ENCODE measurements at regions not wholly inside any gene's neighbourhood (a gene's known extent, or its start where the extent isn't known, plus 50 kb on each side); places are given as distances from the start of the nearest gene placed in this dataset.
A peak's percentile ranks its signal among the peaks of the same experiment; 100 is the strongest.

GRCh38 chr3:464255-464654, 267.7 kb downstream of the CHL1 start:
- TF ChIP-seq EP300 (IDR thresholded peaks at IDR 0.05; ENCODE audit: low read depth) (no peak), POLR2AphosphoS5 (IDR thresholded peaks at IDR 0.05) (no peak), POLR2A (IDR thresholded peaks at IDR 0.05) (no peak)
- 48 to 50% methylated on average over 2 to 3 of the region's 3 CpGs for WGBS, 2 donors (ENCODE audit: low coverage in 1 of 2)
- in situ Hi-C loops (cut with MboI; ENCODE audit: low pct_ligation_motif_present in 1 of 4, low pct_unique_long_range_greater_than_20kb in 1 of 4, low sequenced_read_pairs in 3 of 4) = no loop called here

GRCh38 chr3:468172-468571, 271.6 kb downstream of the CHL1 start:
- WGBS, 2 donors (ENCODE audit: low coverage in 1 of 2) = 34% methylated on average over 5 of the region's 5 CpGs
- intact Hi-C loops (cut with DNase I; ENCODE audit: low total_unique reads) (no loop called here), in situ Hi-C loops (cut with MboI; ENCODE audit: low pct_ligation_motif_present in 1 of 4, low pct_unique_long_range_greater_than_20kb in 1 of 4, low sequenced_read_pairs in 3 of 4) (no loop called here)
- Histone ChIP-seq H3K36me3 (no peaks in the 10 kb centered on the region), H3K4me3 (no peak overlapping the region), H3K27ac (no peak overlapping the region), H3K27me3 (no peaks in the 10 kb centered on the region), H3K9me3 (no peaks in the 10 kb centered on the region), H3K4me1 (no peaks in the 10 kb centered on the region)
- no peak for DNase-seq
- no peak for TF ChIP-seq EP300 (IDR thresholded peaks at IDR 0.05; ENCODE audit: low read depth)
- peak in 1 of 5 experiments; percentile 18 for TF ChIP-seq CTCF (IDR thresholded peaks at IDR 0.05)

More at GRCh38 chr3:464255-464654, 267.7 kb downstream of the CHL1 start:
- intact Hi-C loops (cut with DNase I; ENCODE audit: low total_unique reads) = no loop called here
- Histone ChIP-seq H3K36me3 (no peaks in the 10 kb centered on the region), H3K27me3 (no peaks in the 10 kb centered on the region), H3K4me3 (no peak overlapping the region), H3K9me3 (no peaks in the 10 kb centered on the region), H3K4me1 (no peaks in the 10 kb centered on the region), H3K27ac (no peak overlapping the region)
- DNase-seq = no peak

DNA sequence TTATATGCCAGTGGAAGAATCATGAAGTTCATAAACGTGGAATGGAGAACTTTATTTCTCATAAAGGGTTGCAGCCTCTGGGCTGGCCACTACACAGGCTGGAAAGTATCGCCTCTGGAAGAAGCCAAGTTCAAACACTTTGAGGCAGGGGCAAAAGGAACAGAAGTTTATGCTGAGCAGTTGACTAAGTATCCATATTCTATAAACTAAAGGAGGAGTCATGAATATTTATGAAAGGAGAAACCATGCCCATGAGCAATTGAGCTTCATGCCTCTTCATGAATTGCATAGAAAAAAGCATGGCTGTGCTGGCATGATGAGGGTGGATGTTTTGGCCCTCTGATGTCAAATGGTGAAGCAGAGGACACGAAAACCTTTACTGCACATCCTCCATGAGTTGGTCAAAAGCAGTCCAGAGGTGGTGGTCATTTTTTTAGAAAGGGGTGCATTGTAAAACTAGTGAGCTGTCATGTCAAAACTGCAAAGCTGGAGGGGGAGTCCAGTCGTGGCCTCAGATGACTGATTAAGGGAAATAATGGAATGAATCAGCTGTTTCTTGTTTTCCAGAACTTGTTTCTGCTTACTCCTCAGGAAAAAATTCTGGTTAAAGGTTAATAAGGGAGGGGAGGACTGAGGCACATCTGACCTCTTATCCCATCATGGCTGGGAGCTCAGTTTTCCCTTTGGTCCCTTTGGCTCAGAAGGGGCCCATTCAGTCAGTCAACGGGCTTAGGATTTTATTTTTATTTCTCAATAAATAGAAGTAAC, 276.7 kb downstream of the CHL1 start:
- intact Hi-C loops (cut with DNase I; ENCODE audit: low total_unique reads) = loop anchor here (5.0 kb wide), 1 partner anchor 1354 kb away; no protein-coding TSS in a partner anchor
- WGBS, 2 donors (ENCODE audit: low coverage in 1 of 2) = 51 to 55% methylated on average over 5 of the region's 5 CpGs
- in situ Hi-C loops (cut with MboI; ENCODE audit: low pct_ligation_motif_present in 1 of 4, low pct_unique_long_range_greater_than_20kb in 1 of 4, low sequenced_read_pairs in 3 of 4) = no loop called here
- DNase-seq = no peak
- H3K27ac ChIP-seq = no peak overlapping the region
- no peaks in the 10 kb centered on the region for H3K4me1 ChIP-seq
- no peak for TF ChIP-seq POLR2A (IDR thresholded peaks at IDR 0.05)
- no peak for TF ChIP-seq EP300 (IDR thresholded peaks at IDR 0.05; ENCODE audit: low read depth)
- TF ChIP-seq CTCF (IDR thresholded peaks at IDR 0.05) = no peak
- TF ChIP-seq POLR2AphosphoS5 (IDR thresholded peaks at IDR 0.05) = no peak
- peaks cover 0 to 2% of the 10 kb centered on the region in 2 donors for H3K9me3 ChIP-seq
- H3K27me3 ChIP-seq = no peaks in the 10 kb centered on the region
- no peaks in the 10 kb centered on the region for H3K36me3 ChIP-seq
- no peak overlapping the region for H3K4me3 ChIP-seq

DNA sequence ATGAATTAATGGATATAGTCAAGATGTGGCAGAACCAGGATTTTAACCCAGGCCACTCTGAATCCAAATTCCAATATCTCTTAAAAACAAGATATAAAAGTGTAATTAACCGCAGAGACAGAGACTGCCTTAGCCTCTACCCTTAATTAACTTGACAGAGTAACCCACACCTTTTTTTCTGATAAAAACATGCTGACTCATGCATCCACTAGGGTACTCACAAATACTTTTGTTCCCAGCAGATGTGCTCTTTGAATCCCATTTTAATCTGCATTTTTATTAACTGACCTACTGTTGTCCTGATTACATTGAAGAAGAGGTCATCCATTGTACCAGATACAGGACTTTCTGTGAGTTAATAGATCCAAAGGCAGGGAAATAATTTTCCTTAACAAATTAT, 278.3 kb downstream of the CHL1 start:
- TF ChIP-seq EP300 (IDR thresholded peaks at IDR 0.05; ENCODE audit: low read depth) (no peak), CTCF (IDR thresholded peaks at IDR 0.05) (no peak), POLR2A (IDR thresholded peaks at IDR 0.05) (no peak), POLR2AphosphoS5 (IDR thresholded peaks at IDR 0.05) (no peak)

More for the DNA sequence above, 278.3 kb downstream of the CHL1 start:
- intact Hi-C loops (cut with DNase I; ENCODE audit: low total_unique reads) = loop anchor here (5.0 kb wide), 1 partner anchor 1352 kb away; no protein-coding TSS in a partner anchor
- peaks cover 0 to 2% of the 10 kb centered on the region in 2 donors for H3K9me3 ChIP-seq
- no peaks in the 10 kb centered on the region for H3K27me3 ChIP-seq
- in situ Hi-C loops (cut with MboI; ENCODE audit: low pct_ligation_motif_present in 1 of 4, low pct_unique_long_range_greater_than_20kb in 1 of 4, low sequenced_read_pairs in 3 of 4) = no loop called here
- no peak overlapping the region for H3K27ac ChIP-seq
- H3K4me3 ChIP-seq = no peak overlapping the region
- 83 to 85% methylated on average over 1 of the region's 1 CpG for WGBS, 2 donors (ENCODE audit: low coverage in 1 of 2)
- no peak for DNase-seq
- no peaks in the 10 kb centered on the region for H3K4me1 ChIP-seq
- no peaks in the 10 kb centered on the region for H3K36me3 ChIP-seq
